Parathyroid adenoma (tissue), 2 donors: ENCODE measurements at regions not wholly inside any gene's neighbourhood (a gene's known extent, or its start where the extent isn't known, plus 50 kb on each side); places are given as distances from the start of the nearest gene placed in this dataset.

Experiments used
- H2AFZ ChIP-seq: fragments of 300-600 bp; sonication (generic); one replicate; pipeline ENCODE4 v1.7.0; 2017; ENCODE audit warnings: antibody characterized with exemption, mild to moderate bottlenecking
- H3K27ac ChIP-seq: fragments of 300-600 bp; sonication (generic); one replicate; pipeline ENCODE4 v1.7.0; 2017
- H3K27me3 ChIP-seq: fragments of 300-600 bp; sonication (generic); one replicate; pipeline ENCODE4 v1.7.0; 2017; ENCODE audit warnings: low read length; ENCODE audit not compliant: control insufficient read depth, insufficient read depth
- H3K36me3 ChIP-seq: fragments of 300-600 bp; sonication (generic); one replicate; pipeline ENCODE4 v1.7.0; 2017; ENCODE audit warnings: low read length; ENCODE audit not compliant: control insufficient read depth, insufficient read depth
- H3K4me1 ChIP-seq: fragments of 300-600 bp; sonication (generic); one replicate; pipeline ENCODE4 v1.7.0; 2017; ENCODE audit warnings: control low read depth
- H3K4me2 ChIP-seq: fragments of 300-600 bp; sonication (generic); one replicate; pipeline ENCODE4 v1.7.0; 2017; ENCODE audit warnings: low read length
- H3K4me3 ChIP-seq: fragments of 300-600 bp; sonication (generic); one replicate; pipeline ENCODE4 v1.7.0; 2017; ENCODE audit warnings: low read depth, low read length
- H3K79me2 ChIP-seq: fragments of 300-600 bp; sonication (generic); one replicate; pipeline ENCODE4 v1.7.0; 2017; ENCODE audit warnings: control low read depth
- H3K9ac ChIP-seq: fragments of 300-600 bp; sonication (generic); one replicate; pipeline ENCODE4 v1.7.0; 2017; ENCODE audit warnings: mild to moderate bottlenecking
- H3K9me3 ChIP-seq: fragments of 300-600 bp; sonication (generic); one replicate; pipeline ENCODE4 v1.7.0; 2017; ENCODE audit warnings: low read length; ENCODE audit not compliant: control insufficient read depth
- TF ChIP-seq, protein P1 (sequence below): fragments of 300-600 bp; sonication (generic); IDR thresholded peaks from one replicate; pipeline ENCODE4 v1.7.0; 2017; ENCODE audit warnings: antibody characterized with exemption, mild to moderate bottlenecking
- donor health status: primary hyperparathyroidism.

DNA sequence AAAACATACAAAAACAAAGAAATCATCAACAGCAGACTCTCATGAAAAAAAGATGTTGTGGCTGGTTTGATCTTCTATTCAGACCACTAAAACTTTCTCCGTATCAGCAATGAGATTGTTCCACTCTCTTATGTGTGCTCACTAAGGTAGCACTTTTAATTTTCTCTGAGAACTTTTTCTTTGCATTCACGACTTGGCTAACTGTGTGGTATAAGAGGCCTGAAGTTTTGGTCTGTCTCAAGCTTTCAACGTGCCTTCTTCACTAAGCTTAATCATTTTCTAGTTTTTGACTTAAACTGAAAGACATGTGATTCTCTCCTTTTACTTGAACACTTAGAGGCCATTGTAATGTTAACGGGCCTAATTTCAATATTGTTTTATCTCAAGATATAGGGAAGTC is 1231.6 kb downstream of the SORCS3 start:
- Histone ChIP-seq H3K27ac (no peak overlapping the region), H3K79me2 (no peaks in the 10 kb centered on the region), H2AFZ (no peak overlapping the region), H3K9ac (no peak overlapping the region), H3K4me1 (no peaks in the 10 kb centered on the region), H3K4me2 (no peak overlapping the region), H3K9me3 (no peaks in the 10 kb centered on the region), H3K27me3 (no peaks in the 10 kb centered on the region), H3K36me3 (no peaks in the 10 kb centered on the region), H3K4me3 (no peak overlapping the region)
- TF ChIP-seq, protein P1, sequence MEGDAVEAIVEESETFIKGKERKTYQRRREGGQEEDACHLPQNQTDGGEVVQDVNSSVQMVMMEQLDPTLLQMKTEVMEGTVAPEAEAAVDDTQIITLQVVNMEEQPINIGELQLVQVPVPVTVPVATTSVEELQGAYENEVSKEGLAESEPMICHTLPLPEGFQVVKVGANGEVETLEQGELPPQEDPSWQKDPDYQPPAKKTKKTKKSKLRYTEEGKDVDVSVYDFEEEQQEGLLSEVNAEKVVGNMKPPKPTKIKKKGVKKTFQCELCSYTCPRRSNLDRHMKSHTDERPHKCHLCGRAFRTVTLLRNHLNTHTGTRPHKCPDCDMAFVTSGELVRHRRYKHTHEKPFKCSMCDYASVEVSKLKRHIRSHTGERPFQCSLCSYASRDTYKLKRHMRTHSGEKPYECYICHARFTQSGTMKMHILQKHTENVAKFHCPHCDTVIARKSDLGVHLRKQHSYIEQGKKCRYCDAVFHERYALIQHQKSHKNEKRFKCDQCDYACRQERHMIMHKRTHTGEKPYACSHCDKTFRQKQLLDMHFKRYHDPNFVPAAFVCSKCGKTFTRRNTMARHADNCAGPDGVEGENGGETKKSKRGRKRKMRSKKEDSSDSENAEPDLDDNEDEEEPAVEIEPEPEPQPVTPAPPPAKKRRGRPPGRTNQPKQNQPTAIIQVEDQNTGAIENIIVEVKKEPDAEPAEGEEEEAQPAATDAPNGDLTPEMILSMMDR: no peak

DNA sequence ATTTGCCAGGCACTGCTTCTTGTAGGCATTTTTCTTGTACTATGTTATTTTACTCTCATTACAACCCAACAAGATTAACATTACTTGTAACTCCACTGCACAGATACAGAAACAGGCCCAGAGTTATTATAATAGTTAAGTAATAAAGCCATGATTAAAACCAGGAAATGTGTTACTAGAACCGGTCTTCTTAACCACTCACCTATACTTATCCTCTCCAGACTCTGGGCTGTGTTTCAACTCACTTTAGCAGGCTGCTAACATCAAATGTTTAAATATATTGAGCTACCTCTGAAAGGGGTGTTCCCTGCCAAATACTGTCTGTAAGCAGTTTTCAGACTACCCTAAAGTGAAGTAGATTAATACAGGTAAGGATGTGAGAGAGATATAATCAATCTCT is 1227.8 kb downstream of the SORCS3 start:
- Histone ChIP-seq H2AFZ (no peak overlapping the region), H3K4me2 (no peak overlapping the region), H3K4me3 (no peak overlapping the region), H3K9ac (no peak overlapping the region), H3K27ac (no peak overlapping the region), H3K36me3 (no peaks in the 10 kb centered on the region), H3K4me1 (no peaks in the 10 kb centered on the region), H3K79me2 (no peaks in the 10 kb centered on the region), H3K27me3 (no peaks in the 10 kb centered on the region), H3K9me3 (no peaks in the 10 kb centered on the region)
- TF ChIP-seq, protein P1: no peak

DNA sequence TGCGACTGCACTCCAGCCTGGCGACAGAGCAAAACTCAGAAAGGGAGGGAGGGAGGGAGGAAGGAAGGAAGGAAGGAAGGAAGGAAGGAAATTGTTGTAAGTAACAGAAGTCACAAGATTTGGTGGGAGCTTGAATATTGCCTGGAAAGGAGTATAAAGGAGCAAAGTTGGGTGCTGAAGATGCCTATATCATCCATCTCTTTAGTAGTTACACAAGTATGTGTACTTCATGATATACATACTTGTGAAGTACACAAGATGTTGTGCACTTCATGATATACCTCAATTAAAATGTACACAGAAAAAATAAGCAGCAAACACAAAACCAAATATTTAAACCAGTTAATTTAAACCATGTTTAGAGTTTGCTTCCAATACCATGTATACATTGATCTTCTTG is 1223.8 kb downstream of the SORCS3 start:
- no peak overlapping the region for H2AFZ ChIP-seq
- H3K9ac ChIP-seq: no peak overlapping the region
- H3K4me3 ChIP-seq: no peak overlapping the region
- H3K27ac ChIP-seq: no peak overlapping the region
- no peaks in the 10 kb centered on the region for H3K36me3 ChIP-seq
- no peaks in the 10 kb centered on the region for H3K4me1 ChIP-seq
- H3K4me2 ChIP-seq: no peak overlapping the region
- TF ChIP-seq, protein P1: no peak
- no peaks in the 10 kb centered on the region for H3K9me3 ChIP-seq
- H3K27me3 ChIP-seq: no peaks in the 10 kb centered on the region
- no peaks in the 10 kb centered on the region for H3K79me2 ChIP-seq

DNA sequence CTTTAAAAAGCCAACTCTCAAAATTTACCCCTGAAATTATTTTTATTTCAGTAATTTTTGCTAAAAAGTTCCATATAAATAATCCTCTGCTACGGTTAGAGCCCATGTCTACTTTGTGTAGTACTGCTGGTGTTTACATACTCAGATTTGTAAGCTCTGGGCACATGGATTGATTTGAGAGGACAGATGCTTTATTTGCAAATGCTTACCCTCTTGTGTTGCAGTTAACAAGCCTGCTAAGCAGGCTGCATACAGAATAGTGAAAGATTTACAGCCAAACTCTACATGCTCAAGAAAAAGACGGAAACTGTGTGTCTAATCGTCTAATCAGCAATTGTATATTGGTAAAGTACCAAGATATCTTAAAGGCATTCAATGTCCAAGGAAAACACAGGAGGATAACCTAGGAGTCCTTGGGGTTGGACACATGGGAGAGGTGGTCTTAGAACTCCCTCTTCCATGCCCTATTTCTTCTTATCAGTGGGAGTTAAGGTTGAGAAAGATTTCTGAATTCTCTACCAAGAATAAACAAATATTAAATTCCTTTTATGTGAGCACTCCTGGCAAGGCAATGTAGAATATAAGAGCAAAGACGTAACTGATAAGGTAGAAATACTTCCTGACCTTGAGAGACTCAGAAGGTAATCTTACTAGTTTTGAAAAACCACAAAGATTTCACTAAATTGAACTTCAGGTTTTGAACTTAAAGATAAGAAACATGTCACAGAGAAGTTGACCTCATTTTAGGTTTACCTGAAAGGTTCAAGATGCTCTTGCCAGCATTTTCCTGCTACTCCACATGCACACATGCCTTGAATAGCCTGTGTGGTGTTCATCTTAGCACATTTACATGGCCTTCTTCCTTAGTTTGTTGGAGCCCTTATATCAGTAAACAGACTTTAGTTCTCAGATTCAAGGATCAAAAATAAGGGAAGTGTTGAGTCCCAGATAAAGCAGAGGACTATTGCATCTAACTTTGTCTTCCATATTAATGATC is 1216.5 kb downstream of the SORCS3 start:
- Histone ChIP-seq H3K27ac (no peak overlapping the region), H3K9ac (no peak overlapping the region), H3K4me3 (no peak overlapping the region), H2AFZ (no peak overlapping the region), H3K79me2 (no peaks in the 10 kb centered on the region), H3K36me3 (no peaks in the 10 kb centered on the region), H3K4me2 (no peak overlapping the region), H3K27me3 (no peaks in the 10 kb centered on the region), H3K9me3 (no peaks in the 10 kb centered on the region), H3K4me1 (no peaks in the 10 kb centered on the region)
- TF ChIP-seq, protein P1: no peak
